H9 (cell line): ENCODE measurements at regions not wholly inside any gene's neighbourhood (a gene's known extent, or its start where the extent isn't known, plus 50 kb on each side); places are given as distances from the start of the nearest gene placed in this dataset.

Source experiments
- DNase-seq: peaks from one replicate; pipeline ENCODE4 v3.0.0-alpha.2; 2017
- H2AFZ ChIP-seq: one replicate; pipeline ENCODE4 v1.6.1; 2013; ENCODE audit warnings: mild to moderate bottlenecking, low read length, control low read depth, moderate library complexity
- H2AK5ac ChIP-seq: 2 replicates; pipeline ENCODE4 v1.6.1; 2013; ENCODE audit warnings: low read length, control low read depth, mixed read lengths; ENCODE audit not compliant: insufficient read length
- H2BK120ac ChIP-seq: one replicate; pipeline ENCODE4 v1.6.1; 2013; ENCODE audit warnings: low read depth, mild to moderate bottlenecking, low read length, control low read depth, inconsistent platforms; ENCODE audit not compliant: poor library complexity, severe bottlenecking
- H2BK12ac ChIP-seq: 2 replicates; pipeline ENCODE4 v1.6.1; 2013; ENCODE audit warnings: low read length, control low read depth, mixed read lengths, low read depth; ENCODE audit not compliant: insufficient read length
- H2BK15ac ChIP-seq: 2 replicates; pipeline ENCODE4 v1.6.1; 2013; ENCODE audit warnings: low read depth, low read length, control low read depth
- H2BK20ac ChIP-seq: one replicate; pipeline ENCODE4 v1.6.1; 2013; ENCODE audit warnings: low read depth, mild to moderate bottlenecking, low read length, control low read depth, inconsistent platforms; ENCODE audit not compliant: poor library complexity, severe bottlenecking
- H2BK5ac ChIP-seq: 2 replicates; pipeline ENCODE4 v1.6.1; 2013; ENCODE audit warnings: low read length, control low read depth, mixed read lengths; ENCODE audit not compliant: insufficient read length
- H3K14ac ChIP-seq: 2 replicates; pipeline ENCODE4 v1.6.1; 2013; ENCODE audit warnings: low read length, control low read depth; ENCODE audit not compliant: insufficient read depth
- H3K18ac ChIP-seq: 2 replicates; pipeline ENCODE4 v1.6.1; 2013; ENCODE audit warnings: low read depth, mild to moderate bottlenecking, mixed read lengths, low read length, control low read depth; ENCODE audit not compliant: insufficient read length
- H3K23ac ChIP-seq: 2 replicates; pipeline ENCODE4 v1.6.1; 2013; ENCODE audit warnings: low read length, control low read depth, mixed read lengths, low read depth; ENCODE audit not compliant: insufficient read length
- H3K23me2 ChIP-seq: 2 replicates; pipeline ENCODE4 v1.6.1; 2013; ENCODE audit warnings: low read depth, mild to moderate bottlenecking, mixed read lengths, low read length, control low read depth; ENCODE audit not compliant: insufficient read length, poor library complexity, severe bottlenecking
- H3K27ac ChIP-seq: 2 replicates; pipeline ENCODE4 v1.5.1; 2013; ENCODE audit warnings: low read length, control low read depth, mixed read lengths, low read depth; ENCODE audit not compliant: insufficient read length
- H3K27me3 ChIP-seq: 2 replicates; pipeline ENCODE4 v1.6.1; 2013; ENCODE audit warnings: low read length, control low read depth, inconsistent platforms; ENCODE audit not compliant: insufficient read depth
- H3K4ac ChIP-seq: 2 replicates; pipeline ENCODE4 v1.6.1; 2013; ENCODE audit warnings: low read depth, mild to moderate bottlenecking, control low read depth, inconsistent platforms, low read length, moderate library complexity
- H3K4me1 ChIP-seq: 2 replicates; pipeline ENCODE4 v1.6.1; 2013; ENCODE audit warnings: low read length, control low read depth, inconsistent platforms; ENCODE audit not compliant: insufficient read depth
- H3K4me2 ChIP-seq: 2 replicates; pipeline ENCODE4 v1.6.1; 2013; ENCODE audit warnings: low read length, control low read depth, mixed read lengths; ENCODE audit not compliant: insufficient read length, insufficient read depth
- H3K56ac ChIP-seq: 2 replicates; pipeline ENCODE4 v1.6.1; 2013; ENCODE audit warnings: low read depth, mild to moderate bottlenecking, mixed read lengths, low read length, control low read depth; ENCODE audit not compliant: insufficient read length
- H3K79me1 ChIP-seq: 2 replicates; pipeline ENCODE4 v1.6.1; 2013; ENCODE audit warnings: low read depth, mild to moderate bottlenecking, moderate library complexity, low read length, control low read depth, inconsistent platforms; ENCODE audit not compliant: insufficient read depth, poor library complexity, severe bottlenecking
- H3K79me2 ChIP-seq: 2 replicates; pipeline ENCODE4 v1.6.1; 2013; ENCODE audit warnings: low read length, control low read depth, inconsistent platforms; ENCODE audit not compliant: insufficient read depth
- H3K9ac ChIP-seq: 2 replicates; pipeline ENCODE4 v1.6.1; 2013; ENCODE audit warnings: low read length, control low read depth, mixed read lengths; ENCODE audit not compliant: insufficient read length; ENCODE audit errors: extremely low read depth
- H3K9me3 ChIP-seq: one replicate; pipeline ENCODE4 v1.6.1; 2013; ENCODE audit warnings: low read depth, low read length, inconsistent platforms; ENCODE audit not compliant: control insufficient read depth
- H3T11ph ChIP-seq: one replicate; pipeline ENCODE4 v1.6.1; 2013; ENCODE audit warnings: mild to moderate bottlenecking, low read length, control low read depth, inconsistent platforms
- H4K20me1 ChIP-seq: one replicate; pipeline ENCODE4 v1.6.1; 2013; ENCODE audit not compliant: control insufficient read depth, insufficient read length, insufficient read depth
- H4K5ac ChIP-seq: 2 replicates; pipeline ENCODE4 v1.6.1; 2013; ENCODE audit warnings: low read depth, mild to moderate bottlenecking, mixed read lengths, low read length, control low read depth; ENCODE audit not compliant: insufficient read length
- H4K8ac ChIP-seq: replicated peaks from 2 replicates; pipeline ENCODE4 v1.6.1; 2013; ENCODE audit warnings: low read length, control low read depth, mixed read lengths, low read depth; ENCODE audit not compliant: insufficient read length
- H4K91ac ChIP-seq: 2 replicates; pipeline ENCODE4 v1.6.1; 2013; ENCODE audit warnings: low read depth, mild to moderate bottlenecking, moderate library complexity, mixed read lengths, low read length, control low read depth; ENCODE audit not compliant: insufficient read length
- H3K27ac Mint-ChIP-seq, 3 experiments: 2 replicates in 2 of 3; 3 replicates in 1 of 3; pipeline ENCODE4 v1.8.0; 2020 to 2021; ENCODE audit warnings: mixed read lengths in 3 of 3, mild to moderate bottlenecking in 1 of 3, moderate library complexity in 1 of 3
- H3K27me3 Mint-ChIP-seq: 2 replicates; pipeline ENCODE4 v1.8.0; 2021; ENCODE audit warnings: low read depth, mild to moderate bottlenecking, moderate library complexity, mixed read lengths
- H3K36me3 Mint-ChIP-seq, 3 experiments: 2 replicates in 2 of 3; 3 replicates in 1 of 3; pipeline ENCODE4 v1.8.0; 2020 to 2021; ENCODE audit warnings: low read depth in 3 of 3, mixed read lengths in 3 of 3; ENCODE audit not compliant: insufficient read depth in 1 of 3
- H3K4me1 Mint-ChIP-seq, 2 experiments: 2 replicates each; pipeline ENCODE4 v1.8.0; 2020; ENCODE audit warnings: mixed read lengths in 2 of 2
- H3K4me3 Mint-ChIP-seq, 2 experiments: 2 replicates in 1 of 2; 3 replicates in 1 of 2; pipeline ENCODE4 v1.8.0; 2020 to 2021; ENCODE audit warnings: mild to moderate bottlenecking in 2 of 2, mixed read lengths in 2 of 2, moderate library complexity in 1 of 2
- H3K9me3 Mint-ChIP-seq, 2 experiments: 2 replicates in 1 of 2; 3 replicates in 1 of 2; pipeline ENCODE4 v1.8.0; 2020; ENCODE audit warnings: mild to moderate bottlenecking in 2 of 2, mixed read lengths in 2 of 2, moderate library complexity in 1 of 2
- CTCF ChIP-seq: fragments of 200-600 bp; sonication (generic); conservative IDR thresholded peaks from 3 replicates; pipeline ENCODE4 v1.8.0; 2021; ENCODE audit warnings: antibody characterized with exemption, mild to moderate bottlenecking
- WGBS: extraction: QIAGEN DNeasy Blood & Tissue Kit; methylation state at CpG from one replicate; pipeline ENCODE4 v1.1.7; 2013; ENCODE audit warnings: missing lambda C conversion rate, low lambda C conversion rate, mixed read lengths; ENCODE audit not compliant: insufficient read length; ENCODE audit errors: extremely low coverage; 5-methylcytosine and 5-hydroxymethylcytosine counted together

GRCh38 chr6:168794491-168794890, 353.5 kb downstream of the SMOC2 start:
- Mint-ChIP-seq H3K27me3 (peaks cover 7% of the 10 kb centered on the region), H3K27ac (peak overlapping the region in 2 of 3 experiments; percentile 40 to 44; a peak in 2 of 7 replicates), H3K4me1 (no peaks in the 10 kb centered on the region), H3K4me3 (no peak overlapping the region), H3K9me3 (peaks cover 4 to 15% of the 10 kb centered on the region in 2 experiments; a peak in 4 of 5 replicates), H3K36me3 (peaks cover 0 to 11% (median 2%) of the 10 kb centered on the region in 3 experiments; a peak in 4 of 7 replicates)
- H3K4me2 ChIP-seq: no peak overlapping the region
- no peak for DNase-seq
- no peak overlapping the region for H2BK20ac ChIP-seq
- H3K14ac ChIP-seq: no peak overlapping the region
- H3K79me2 ChIP-seq: no peaks in the 10 kb centered on the region
- no peak overlapping the region for H3K18ac ChIP-seq
- no peak overlapping the region for H3K23ac ChIP-seq
- no peak overlapping the region for H3K56ac ChIP-seq
- H3K4ac ChIP-seq: no peak overlapping the region
- H4K91ac ChIP-seq: no peak overlapping the region
- no peak overlapping the region for H2BK5ac ChIP-seq
- H2BK120ac ChIP-seq: no peak overlapping the region
- no peak overlapping the region for H2AK5ac ChIP-seq
- no peak overlapping the region for H2BK15ac ChIP-seq
- H3K9ac ChIP-seq: no peak overlapping the region
- H4K8ac ChIP-seq: no peak overlapping the region
- no peaks in the 10 kb centered on the region for H3K27me3 ChIP-seq
- H3K9me3 ChIP-seq: no peaks in the 10 kb centered on the region
- H3K79me1 ChIP-seq: no peaks in the 10 kb centered on the region
- no peak overlapping the region for H2AFZ ChIP-seq
- H3K23me2 ChIP-seq: no peaks in the 10 kb centered on the region
- no peak overlapping the region for H2BK12ac ChIP-seq
- TF ChIP-seq CTCF: no peak
- no peak overlapping the region for H3T11ph ChIP-seq
- no CpG with 5 or more reads among the region's 12 CpGs for WGBS
- no peaks in the 10 kb centered on the region for H3K4me1 ChIP-seq
- H4K5ac ChIP-seq: no peak overlapping the region
- H4K20me1 ChIP-seq: no peaks in the 10 kb centered on the region
- H3K27ac ChIP-seq: no peak overlapping the region
